ENCODE measurements at regions not wholly inside any gene's neighbourhood (a gene's known extent, or its start where the extent isn't known, plus 50 kb on each side); places are given as distances from the start of the nearest gene placed in this dataset.

DNA sequence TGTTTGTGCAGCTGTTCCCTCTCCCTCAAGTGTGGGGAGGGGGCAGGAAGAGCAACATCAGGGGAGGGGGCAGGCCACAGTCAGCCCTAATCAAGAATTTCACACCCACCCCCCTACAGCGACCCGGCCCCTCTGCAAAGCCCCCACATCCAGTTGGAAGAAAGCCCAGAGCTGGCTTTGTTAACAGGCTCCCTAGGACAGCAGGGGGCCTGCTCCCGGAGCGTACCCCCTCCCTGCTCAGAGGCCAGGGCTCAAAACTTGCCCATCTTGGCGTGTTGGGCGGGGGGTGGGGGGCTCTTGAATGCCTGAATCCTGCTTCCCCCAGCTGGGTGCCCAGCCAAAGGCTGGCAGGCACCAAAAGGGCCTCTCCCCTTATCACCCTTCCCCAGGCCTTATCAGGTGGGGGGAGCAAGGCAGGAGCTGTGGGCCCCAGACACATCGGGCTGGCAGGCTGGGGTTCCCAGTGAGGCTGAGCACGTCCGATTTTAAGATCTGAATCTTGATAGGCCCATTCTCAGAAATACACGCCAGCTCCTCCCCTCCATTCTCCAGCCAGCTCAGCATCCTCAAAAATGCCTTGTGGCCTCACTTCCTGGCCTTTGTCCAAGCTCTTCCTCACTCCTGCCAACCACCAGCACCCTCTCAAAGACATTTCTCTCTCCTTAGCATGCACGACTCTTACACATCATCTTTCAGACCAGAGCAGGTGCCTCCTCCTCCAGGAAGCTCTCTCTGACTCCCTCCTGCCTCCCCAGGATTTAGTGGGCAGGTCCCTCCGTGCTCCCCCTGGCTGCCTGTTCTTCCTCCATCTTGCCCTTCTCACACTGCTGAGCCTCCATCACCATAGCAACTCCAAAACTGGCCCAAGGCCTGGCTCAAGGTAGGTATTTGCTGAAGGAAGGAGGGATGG is 384.8 kb downstream of the MN1 start (continued):
- TF ChIP-seq HDAC2 (IDR thresholded peaks at IDR 0.05; ENCODE audit: borderline replicate concordance in 1 of 2, low read depth in 2 of 2, low read length in 2 of 2) (no peak), RFX5 (IDR thresholded peaks at IDR 0.05; ENCODE audit: borderline replicate concordance, low read depth, low read length) (no peak), FOSL1 (IDR thresholded peaks at IDR 0.05; ENCODE audit: insufficient read depth, low read depth, low read length) (no peak), CTBP2 (IDR thresholded peaks at IDR 0.05; ENCODE audit: borderline replicate concordance, insufficient read depth, insufficient read length, low read length) (peak; percentile 58)

All from H1 (cell line).